Peyer's patch (tissue), 4 donors: ENCODE measurements at regions not wholly inside any gene's neighbourhood (a gene's known extent, or its start where the extent isn't known, plus 50 kb on each side); places are given as distances from the start of the nearest gene placed in this dataset.

Experiments used
- POLR2A ChIP-seq, 2 donors: fragments of 450-650 bp; IDR thresholded peaks; one replicate each; pipeline ENCODE4 v1.5.1; 2017; ENCODE audit warnings: antibody characterized with exemption in 2 of 2, mild to moderate bottlenecking in 2 of 2, moderate library complexity in 2 of 2
- TF ChIP-seq, protein P1 (sequence below), 6 experiments: fragments of 450-650 bp in 4 of 6; fragments of 200-600 bp in 2 of 6; sonication (generic) in 1 of 6; IDR thresholded peaks; one replicate each; pipeline ENCODE4 v1.5.1; 2017 to 2019; ENCODE audit warnings: antibody characterized with exemption in 6 of 6, mild to moderate bottlenecking in 3 of 6, moderate library complexity in 1 of 6

DNA sequence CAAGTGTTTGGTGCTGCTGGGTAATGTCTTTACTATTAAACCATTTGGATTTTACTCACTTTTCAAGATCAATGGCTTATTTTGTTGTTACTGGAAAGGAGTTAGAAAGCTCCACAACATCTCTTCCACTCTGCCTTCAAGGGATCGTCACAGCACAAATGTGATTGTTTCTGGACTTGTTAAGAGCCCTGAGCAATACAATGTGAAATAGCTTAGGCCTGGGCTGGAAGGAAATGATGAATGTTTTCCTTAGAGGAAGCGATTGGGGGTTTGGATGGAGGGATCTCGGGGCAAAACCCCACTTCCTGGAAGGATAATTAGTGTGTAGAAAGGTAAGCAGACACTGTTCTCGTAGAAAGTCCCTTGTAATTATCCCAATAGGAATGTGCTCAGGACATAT lies 59.3 kb upstream of the MYO10 start:
- TF ChIP-seq, protein P1, sequence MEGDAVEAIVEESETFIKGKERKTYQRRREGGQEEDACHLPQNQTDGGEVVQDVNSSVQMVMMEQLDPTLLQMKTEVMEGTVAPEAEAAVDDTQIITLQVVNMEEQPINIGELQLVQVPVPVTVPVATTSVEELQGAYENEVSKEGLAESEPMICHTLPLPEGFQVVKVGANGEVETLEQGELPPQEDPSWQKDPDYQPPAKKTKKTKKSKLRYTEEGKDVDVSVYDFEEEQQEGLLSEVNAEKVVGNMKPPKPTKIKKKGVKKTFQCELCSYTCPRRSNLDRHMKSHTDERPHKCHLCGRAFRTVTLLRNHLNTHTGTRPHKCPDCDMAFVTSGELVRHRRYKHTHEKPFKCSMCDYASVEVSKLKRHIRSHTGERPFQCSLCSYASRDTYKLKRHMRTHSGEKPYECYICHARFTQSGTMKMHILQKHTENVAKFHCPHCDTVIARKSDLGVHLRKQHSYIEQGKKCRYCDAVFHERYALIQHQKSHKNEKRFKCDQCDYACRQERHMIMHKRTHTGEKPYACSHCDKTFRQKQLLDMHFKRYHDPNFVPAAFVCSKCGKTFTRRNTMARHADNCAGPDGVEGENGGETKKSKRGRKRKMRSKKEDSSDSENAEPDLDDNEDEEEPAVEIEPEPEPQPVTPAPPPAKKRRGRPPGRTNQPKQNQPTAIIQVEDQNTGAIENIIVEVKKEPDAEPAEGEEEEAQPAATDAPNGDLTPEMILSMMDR (IDR thresholded peaks at IDR 0.05): no peak
- TF ChIP-seq POLR2A (IDR thresholded peaks at IDR 0.05): no peak
